ENCODE measurements at regions not wholly inside any gene's neighbourhood (a gene's known extent, or its start where the extent isn't known, plus 50 kb on each side); places are given as distances from the start of the nearest gene placed in this dataset.

GRCh38 chr19:30855442-30855841 is 483.3 kb downstream of the ZNF536 start:
- H2BK12ac ChIP-seq (ENCODE audit: insufficient read length, low read depth, low read length), result no peak overlapping the region
- H4K91ac ChIP-seq (ENCODE audit: insufficient read length, low read depth, low read length), result no peak overlapping the region
- no peaks in the 10 kb centered on the region for H3K23me2 ChIP-seq (ENCODE audit: insufficient read length, low read depth, low read length, poor library complexity, severe bottlenecking)
- no peak overlapping the region for H2BK120ac ChIP-seq (ENCODE audit: low read depth, low read length, poor library complexity, severe bottlenecking)
- peaks cover 0 to 3% of the 10 kb centered on the region in 2 experiments; a peak in 2 of 4 replicates for H3K4me1 Mint-ChIP-seq
- H2AK5ac ChIP-seq (ENCODE audit: insufficient read length, low read length), result no peak overlapping the region
- no peak overlapping the region for H3K56ac ChIP-seq (ENCODE audit: insufficient read length, low read depth, low read length)
- H3K14ac ChIP-seq (ENCODE audit: insufficient read depth, low read length), result no peak overlapping the region
- no peak overlapping the region; a peak in 1 of 7 replicates for H3K27ac Mint-ChIP-seq
- H2AFZ ChIP-seq (ENCODE audit: low read length), result no peak overlapping the region
- H3K79me2 ChIP-seq (ENCODE audit: insufficient read depth, low read length), result no peaks in the 10 kb centered on the region
- no peak overlapping the region for H2BK5ac ChIP-seq (ENCODE audit: insufficient read length, low read length)
- no peak overlapping the region for H3T11ph ChIP-seq (ENCODE audit: low read length)
- no peak for TF ChIP-seq CTCF (conservative IDR thresholded peaks at IDR 0.05)
- H2BK20ac ChIP-seq (ENCODE audit: low read depth, low read length, poor library complexity, severe bottlenecking), result no peak overlapping the region
- H3K27me3 ChIP-seq (ENCODE audit: insufficient read depth, low read length), result no peaks in the 10 kb centered on the region
- H3K18ac ChIP-seq (ENCODE audit: insufficient read length, low read depth, low read length), result no peak overlapping the region
- H3K27me3 Mint-ChIP-seq (ENCODE audit: low read depth), result no peaks in the 10 kb centered on the region
- no peaks in the 10 kb centered on the region; a peak in 2 of 5 replicates for H3K9me3 Mint-ChIP-seq
- no peaks in the 10 kb centered on the region for H3K36me3 Mint-ChIP-seq (ENCODE audit: insufficient read depth in 1 of 3, low read depth in 3 of 3)
- no peak overlapping the region for H4K5ac ChIP-seq (ENCODE audit: insufficient read length, low read depth, low read length)
- no peaks in the 10 kb centered on the region for H3K4me1 ChIP-seq (ENCODE audit: insufficient read depth, low read length)
- no peak for DNase-seq
- H2BK15ac ChIP-seq (ENCODE audit: low read depth, low read length), result no peak overlapping the region
- no peaks in the 10 kb centered on the region for H3K9me3 ChIP-seq (ENCODE audit: control insufficient read depth, low read depth, low read length)
- no peak overlapping the region for H4K8ac ChIP-seq (replicated peaks; ENCODE audit: insufficient read length, low read depth, low read length)
- H3K4ac ChIP-seq (ENCODE audit: low read depth, low read length), result no peak overlapping the region
- H3K9ac ChIP-seq (ENCODE audit: extremely low read depth, insufficient read length, low read length), result no peak overlapping the region
- no peak overlapping the region for H3K4me2 ChIP-seq (ENCODE audit: insufficient read depth, insufficient read length, low read length)
- WGBS (ENCODE audit: extremely low coverage, insufficient read length, low lambda C conversion rate), result no CpG with 5 or more reads among the region's 6 CpGs
- H3K27ac ChIP-seq (ENCODE audit: insufficient read length, low read depth, low read length), result no peak overlapping the region
- no peak overlapping the region for H3K4me3 Mint-ChIP-seq
- H3K23ac ChIP-seq (ENCODE audit: insufficient read length, low read depth, low read length), result no peak overlapping the region
- H4K20me1 ChIP-seq (ENCODE audit: control insufficient read depth, insufficient read depth, insufficient read length), result no peaks in the 10 kb centered on the region
- no peaks in the 10 kb centered on the region for H3K79me1 ChIP-seq (ENCODE audit: insufficient read depth, low read depth, low read length, poor library complexity, severe bottlenecking)

Data from H9 (cell line).